ENCODE measurements at regions not wholly inside any gene's neighbourhood (a gene's known extent, or its start where the extent isn't known, plus 50 kb on each side); places are given as distances from the start of the nearest gene placed in this dataset.

- DNase-seq (ENCODE audit: low read depth, low spot score) = no peak
- Histone ChIP-seq H3K4me3 (ENCODE audit: insufficient read length, low read depth) (no peak overlapping the region), H3K27me3 (ENCODE audit: insufficient read depth, insufficient read length) (no peaks in the 10 kb centered on the region), H3K9ac (ENCODE audit: insufficient read length, low read depth) (no peak overlapping the region), H3K4me1 (ENCODE audit: insufficient read depth, insufficient read length) (peaks cover 5% of the 10 kb centered on the region), H3K9me3 (ENCODE audit: insufficient read depth, low read length) (no peaks in the 10 kb centered on the region), H3K36me3 (ENCODE audit: insufficient read depth, insufficient read length, low read length) (peaks cover 2% of the 10 kb centered on the region)
- TF ChIP-seq ZNF274 (IDR thresholded peaks at IDR 0.05; ENCODE audit: low read depth, low read length) = no peak
- TF ChIP-seq SUZ12 (IDR thresholded peaks at IDR 0.05; ENCODE audit: extremely low read depth, insufficient read depth, insufficient read length) = no peak
- TF ChIP-seq YY1 (IDR thresholded peaks at IDR 0.05; ENCODE audit: insufficient read depth, insufficient read length) = no peak
These were observed 62.0 kb upstream of the MACF1 start for GRCh38 chr1:39142401-39143060.

DNA sequence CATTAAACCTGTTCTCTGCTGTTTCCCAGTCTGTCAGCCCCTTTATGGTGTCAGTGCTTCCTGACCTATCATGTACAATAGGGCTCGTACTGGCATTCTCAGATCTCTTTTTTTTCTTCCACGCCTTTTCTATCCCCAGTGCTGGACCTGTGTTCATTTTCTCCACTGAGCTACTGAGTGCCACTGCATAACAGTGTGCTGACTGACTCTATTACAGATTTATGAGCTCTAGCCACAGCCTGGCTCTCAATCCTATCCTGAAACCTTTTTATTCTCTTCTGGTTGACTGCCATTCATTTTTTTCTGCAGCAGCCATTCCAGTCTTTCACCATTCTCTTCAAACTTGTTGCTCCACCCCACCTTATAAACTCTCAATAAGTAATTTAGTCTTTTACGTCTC, 59.6 kb upstream of the MACF1 start:
- H3K9ac ChIP-seq (ENCODE audit: insufficient read length, low read depth) = no peak overlapping the region
- no peak overlapping the region for H3K4me3 ChIP-seq (ENCODE audit: insufficient read length, low read depth)
- H3K27me3 ChIP-seq (ENCODE audit: insufficient read depth, insufficient read length) = no peaks in the 10 kb centered on the region
- no peaks in the 10 kb centered on the region for H3K9me3 ChIP-seq (ENCODE audit: insufficient read depth, low read length)
- DNase-seq (ENCODE audit: low read depth, low spot score) = no peak
- H3K4me1 ChIP-seq (ENCODE audit: insufficient read depth, insufficient read length) = peaks cover 5% of the 10 kb centered on the region
- TF ChIP-seq SUZ12 (IDR thresholded peaks at IDR 0.05; ENCODE audit: extremely low read depth, insufficient read depth, insufficient read length) = no peak
- TF ChIP-seq YY1 (IDR thresholded peaks at IDR 0.05; ENCODE audit: insufficient read depth, insufficient read length) = no peak
- peaks cover 3% of the 10 kb centered on the region for H3K36me3 ChIP-seq (ENCODE audit: insufficient read depth, insufficient read length, low read length)

- TF ChIP-seq SUZ12 (IDR thresholded peaks at IDR 0.05; ENCODE audit: extremely low read depth, insufficient read depth, insufficient read length) (no peak), ZNF274 (IDR thresholded peaks at IDR 0.05; ENCODE audit: low read depth, low read length) (no peak), YY1 (IDR thresholded peaks at IDR 0.05; ENCODE audit: insufficient read depth, insufficient read length) (no peak)
- Histone ChIP-seq H3K9ac (ENCODE audit: insufficient read length, low read depth) (no peak overlapping the region), H3K27me3 (ENCODE audit: insufficient read depth, insufficient read length) (no peaks in the 10 kb centered on the region), H3K9me3 (ENCODE audit: insufficient read depth, low read length) (no peaks in the 10 kb centered on the region), H3K36me3 (ENCODE audit: insufficient read depth, insufficient read length, low read length) (peaks cover 3% of the 10 kb centered on the region), H3K4me3 (ENCODE audit: insufficient read length, low read depth) (no peak overlapping the region), H3K4me1 (ENCODE audit: insufficient read depth, insufficient read length) (peaks cover 5% of the 10 kb centered on the region)
- DNase-seq (ENCODE audit: low read depth, low spot score) = no peak
These were observed 59.0 kb upstream of the MACF1 start for GRCh38 chr1:39145331-39145965.

- Histone ChIP-seq H3K9me3 (ENCODE audit: insufficient read depth, low read length) (no peaks in the 10 kb centered on the region), H3K4me1 (ENCODE audit: insufficient read depth, insufficient read length) (peaks cover 5% of the 10 kb centered on the region), H3K27me3 (ENCODE audit: insufficient read depth, insufficient read length) (no peaks in the 10 kb centered on the region), H3K9ac (ENCODE audit: insufficient read length, low read depth) (no peak overlapping the region), H3K36me3 (ENCODE audit: insufficient read depth, insufficient read length, low read length) (peaks cover 3% of the 10 kb centered on the region), H3K4me3 (ENCODE audit: insufficient read length, low read depth) (no peak overlapping the region)
- no peak for DNase-seq (ENCODE audit: low read depth, low spot score)
- TF ChIP-seq SUZ12 (IDR thresholded peaks at IDR 0.05; ENCODE audit: extremely low read depth, insufficient read depth, insufficient read length) (no peak), ZNF274 (IDR thresholded peaks at IDR 0.05; ENCODE audit: low read depth, low read length) (no peak), YY1 (IDR thresholded peaks at IDR 0.05; ENCODE audit: insufficient read depth, insufficient read length) (no peak)
These were observed 57.8 kb upstream of the MACF1 start for GRCh38 chr1:39146681-39147080.

- peaks cover 5% of the 10 kb centered on the region for H3K4me1 ChIP-seq (ENCODE audit: insufficient read depth, insufficient read length)
- peaks cover 3% of the 10 kb centered on the region for H3K36me3 ChIP-seq (ENCODE audit: insufficient read depth, insufficient read length, low read length)
- no peak for DNase-seq (ENCODE audit: low read depth, low spot score)
- TF ChIP-seq SUZ12 (IDR thresholded peaks at IDR 0.05; ENCODE audit: extremely low read depth, insufficient read depth, insufficient read length) (no peak), ZNF274 (IDR thresholded peaks at IDR 0.05; ENCODE audit: low read depth, low read length) (no peak), YY1 (IDR thresholded peaks at IDR 0.05; ENCODE audit: insufficient read depth, insufficient read length) (no peak)
- H3K4me3 ChIP-seq (ENCODE audit: insufficient read length, low read depth) = no peak overlapping the region
- no peak overlapping the region for H3K9ac ChIP-seq (ENCODE audit: insufficient read length, low read depth)
- no peaks in the 10 kb centered on the region for H3K9me3 ChIP-seq (ENCODE audit: insufficient read depth, low read length)
- H3K27me3 ChIP-seq (ENCODE audit: insufficient read depth, insufficient read length) = no peaks in the 10 kb centered on the region
These were observed 57.1 kb upstream of the MACF1 start for GRCh38 chr1:39147099-39148025.

DNA sequence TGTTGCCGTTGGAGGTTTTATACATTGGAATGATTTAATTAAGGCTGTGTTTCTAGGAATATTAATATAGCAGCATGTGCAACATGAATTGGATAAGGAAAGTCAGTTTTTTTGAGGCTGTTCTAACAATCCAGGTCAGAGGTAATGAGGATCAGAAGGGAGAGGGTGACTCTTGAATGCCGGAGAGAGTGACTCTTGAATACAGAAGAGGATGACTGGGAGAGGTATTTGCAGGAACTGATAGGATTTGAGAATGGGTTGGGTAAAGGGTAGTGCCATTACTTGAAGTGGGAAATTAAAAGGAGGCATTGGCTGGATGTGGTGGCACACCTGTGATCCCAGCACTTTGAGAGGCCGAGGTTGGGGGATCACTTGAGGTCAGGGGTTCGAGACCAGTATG, 55.6 kb upstream of the MACF1 start:
- Histone ChIP-seq H3K4me3 (ENCODE audit: insufficient read length, low read depth) (no peak overlapping the region), H3K27me3 (ENCODE audit: insufficient read depth, insufficient read length) (no peaks in the 10 kb centered on the region), H3K36me3 (ENCODE audit: insufficient read depth, insufficient read length, low read length) (peaks cover 3% of the 10 kb centered on the region), H3K4me1 (ENCODE audit: insufficient read depth, insufficient read length) (peaks cover 2% of the 10 kb centered on the region), H3K9ac (ENCODE audit: insufficient read length, low read depth) (no peak overlapping the region), H3K9me3 (ENCODE audit: insufficient read depth, low read length) (no peaks in the 10 kb centered on the region)
- no peak for DNase-seq (ENCODE audit: low read depth, low spot score)
- no peak for TF ChIP-seq YY1 (IDR thresholded peaks at IDR 0.05; ENCODE audit: insufficient read depth, insufficient read length)
- no peak for TF ChIP-seq SUZ12 (IDR thresholded peaks at IDR 0.05; ENCODE audit: extremely low read depth, insufficient read depth, insufficient read length)
- no peak for TF ChIP-seq ZNF274 (IDR thresholded peaks at IDR 0.05; ENCODE audit: low read depth, low read length)

GRCh38 chr1:39149509-39149908, 55.0 kb upstream of the MACF1 start:
- Histone ChIP-seq H3K4me1 (ENCODE audit: insufficient read depth, insufficient read length) (peaks cover 5% of the 10 kb centered on the region), H3K4me3 (ENCODE audit: insufficient read length, low read depth) (no peak overlapping the region), H3K36me3 (ENCODE audit: insufficient read depth, insufficient read length, low read length) (peaks cover 7% of the 10 kb centered on the region), H3K9ac (ENCODE audit: insufficient read length, low read depth) (no peak overlapping the region), H3K27me3 (ENCODE audit: insufficient read depth, insufficient read length) (no peaks in the 10 kb centered on the region), H3K9me3 (ENCODE audit: insufficient read depth, low read length) (no peaks in the 10 kb centered on the region)
- no peak for TF ChIP-seq ZNF274 (IDR thresholded peaks at IDR 0.05; ENCODE audit: low read depth, low read length)
- no peak for TF ChIP-seq YY1 (IDR thresholded peaks at IDR 0.05; ENCODE audit: insufficient read depth, insufficient read length)
- no peak for TF ChIP-seq SUZ12 (IDR thresholded peaks at IDR 0.05; ENCODE audit: extremely low read depth, insufficient read depth, insufficient read length)
- DNase-seq (ENCODE audit: low read depth, low spot score) = no peak

Measured in NT2/D1 (cell line).